Activated CD8-positive, alpha-beta memory T cell treated with anti-CD3 and anti-CD28 coated beads, Interleukin-2, amount 10 ng/mL, durations not matched to agents 7 days and 5 days (primary cell): ENCODE measurements at regions not wholly inside any gene's neighbourhood (a gene's known extent, or its start where the extent isn't known, plus 50 kb on each side); places are given as distances from the start of the nearest gene placed in this dataset.
"Not testable (repeated sequence)": the region's sequence is repeated elsewhere in the genome, so short reads cannot be mapped to it uniquely, and the experiment has no call there.

Source experiments
- ATAC-seq: fragments of 150-1000 bp; cut with Tn5 transposase; one replicate; pipeline ENCODE4 v1.10.0; 2021; ENCODE audit warnings: moderate library complexity
- CTCF ChIA-PET: fragments of 350-600 bp; sonication (Branson Sonifier 250); formaldehyde crosslinking; loops from one replicate; lab custom pipeline; 2021; ENCODE audit warnings: antibody characterized with exemption; lab: Charles Lee
- DNase-seq: peaks from one replicate; pipeline ENCODE4 v3.0.0-alpha.2; 2020
- H3K27ac Mint-ChIP-seq: one replicate; pipeline ENCODE4 v1.8.0; 2021; ENCODE audit warnings: mild to moderate bottlenecking, mixed read lengths
- H3K27me3 Mint-ChIP-seq: one replicate; pipeline ENCODE4 v1.8.0; 2021; ENCODE audit warnings: mixed read lengths
- H3K36me3 Mint-ChIP-seq: one replicate; pipeline ENCODE4 v1.8.0; 2021; ENCODE audit warnings: mild to moderate bottlenecking, mixed read lengths
- H3K4me1 Mint-ChIP-seq: one replicate; pipeline ENCODE4 v1.8.0; 2021; ENCODE audit warnings: mixed read lengths
- H3K4me3 Mint-ChIP-seq: one replicate; pipeline ENCODE4 v1.8.0; 2021; ENCODE audit warnings: mild to moderate bottlenecking, moderate library complexity, mixed read lengths
- H3K9me3 Mint-ChIP-seq: one replicate; pipeline ENCODE4 v1.8.0; 2022; ENCODE audit warnings: low read depth, mixed read lengths

GRCh38 chr5:130529111-130529510, 624.8 kb downstream of the CHSY3 start:
- Mint-ChIP-seq H3K9me3 (no peaks in the 10 kb centered on the region), H3K27ac (no peak overlapping the region), H3K27me3 (no peaks in the 10 kb centered on the region), H3K4me1 (no peaks in the 10 kb centered on the region), H3K4me3 (no peak overlapping the region), H3K36me3 (no peaks in the 10 kb centered on the region)
- DNase-seq (no peak), ATAC-seq (no peak)
- CTCF ChIA-PET, result no interaction called here

- H3K27ac Mint-ChIP-seq, result no peak overlapping the region
- no peaks in the 10 kb centered on the region for H3K4me1 Mint-ChIP-seq
- no peak overlapping the region for H3K4me3 Mint-ChIP-seq
- DNase-seq (no peak), ATAC-seq (no peak)
- CTCF ChIA-PET, result no interaction called here
- H3K27me3 Mint-ChIP-seq, result no peaks in the 10 kb centered on the region
- H3K9me3 Mint-ChIP-seq, result no peaks in the 10 kb centered on the region
- H3K36me3 Mint-ChIP-seq, result no peaks in the 10 kb centered on the region
Observed at GRCh38 chr5:130528474-130528873, 624.2 kb downstream of the CHSY3 start.

DNA sequence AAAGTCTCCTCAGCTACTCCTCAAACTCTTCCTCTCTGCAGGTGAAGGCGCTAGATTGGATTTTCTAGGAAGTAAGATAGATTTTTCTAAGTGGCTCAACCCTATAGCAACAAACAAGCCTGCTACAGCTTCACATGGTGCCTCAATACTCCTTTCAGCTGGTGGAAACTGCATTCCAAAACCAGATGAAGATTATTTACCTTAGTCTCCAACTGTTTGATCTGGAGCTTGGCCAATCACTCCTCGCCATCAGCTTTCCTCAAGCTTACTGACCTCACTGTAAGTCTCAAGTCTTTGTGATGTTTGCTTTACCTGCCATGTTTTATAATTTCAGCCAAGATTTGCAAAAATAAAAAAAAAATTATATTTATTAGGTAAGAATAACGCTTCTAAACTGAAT, 622.4 kb downstream of the CHSY3 start:
- H3K9me3 Mint-ChIP-seq, result no peaks in the 10 kb centered on the region
- ATAC-seq (no peak), DNase-seq (no peak)
- H3K27me3 Mint-ChIP-seq, result no peaks in the 10 kb centered on the region
- no peaks in the 10 kb centered on the region for H3K4me1 Mint-ChIP-seq
- CTCF ChIA-PET, result no interaction called here
- no peak overlapping the region for H3K27ac Mint-ChIP-seq
- no peaks in the 10 kb centered on the region for H3K36me3 Mint-ChIP-seq
- no peak overlapping the region for H3K4me3 Mint-ChIP-seq

GRCh38 chr5:130520211-130520610, 615.9 kb downstream of the CHSY3 start:
- H3K27me3 Mint-ChIP-seq, result no peaks in the 10 kb centered on the region

DNA sequence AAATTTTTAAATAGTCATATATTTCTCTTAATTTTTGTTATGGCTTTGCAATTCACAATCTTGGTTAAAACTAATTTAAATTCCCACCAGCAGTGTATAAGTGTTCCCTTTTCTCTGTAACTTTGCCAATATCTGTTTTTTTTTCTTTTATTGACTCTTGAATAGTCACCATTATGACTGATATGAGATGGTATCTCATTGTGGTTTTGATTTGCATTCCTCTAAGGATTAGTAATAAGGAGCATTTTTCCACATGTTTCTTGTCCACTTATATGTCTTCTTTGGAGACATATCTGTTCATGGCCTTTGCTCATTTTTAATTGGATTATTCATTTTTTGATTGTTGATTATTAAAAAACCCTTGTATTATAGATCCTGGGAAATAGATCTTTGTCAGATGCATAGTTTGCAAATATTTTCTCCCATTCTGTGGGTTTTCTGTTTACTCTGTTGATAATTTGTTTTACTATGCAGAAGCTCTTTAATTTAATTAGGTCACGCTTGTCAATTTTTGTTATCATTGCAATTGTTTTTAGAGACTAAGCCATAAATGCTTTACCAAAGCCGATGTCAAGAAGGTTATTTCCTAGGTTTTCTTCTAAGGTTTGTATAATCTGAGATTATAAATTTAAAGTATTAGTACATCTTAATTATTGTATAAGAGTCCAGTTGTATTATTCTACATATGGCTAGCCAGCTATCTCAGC, 610.9 kb downstream of the CHSY3 start:
- Mint-ChIP-seq H3K9me3 (no peaks in the 10 kb centered on the region), H3K4me3 (no peak overlapping the region), H3K36me3 (no peaks in the 10 kb centered on the region), H3K27me3 (no peaks in the 10 kb centered on the region), H3K4me1 (no peaks in the 10 kb centered on the region), H3K27ac (no peak overlapping the region)
- ATAC-seq, result no peak
- DNase-seq, result no peak
- CTCF ChIA-PET, result no interaction called here

More at GRCh38 chr5:130520211-130520610, 615.9 kb downstream of the CHSY3 start:
- H3K9me3 Mint-ChIP-seq, result peaks cover 2% of the 10 kb centered on the region
- no peaks in the 10 kb centered on the region for H3K4me1 Mint-ChIP-seq
- H3K36me3 Mint-ChIP-seq, result no peaks in the 10 kb centered on the region
- no peak overlapping the region for H3K27ac Mint-ChIP-seq
- ATAC-seq (no peak), DNase-seq (no peak)
- H3K4me3 Mint-ChIP-seq, result no peak overlapping the region
- CTCF ChIA-PET, result no interaction called here

- Mint-ChIP-seq H3K36me3 (no peaks in the 10 kb centered on the region), H3K4me3 (no peak overlapping the region), H3K27me3 (no peaks in the 10 kb centered on the region), H3K9me3 (no peaks in the 10 kb centered on the region), H3K27ac (no peak overlapping the region), H3K4me1 (no peaks in the 10 kb centered on the region)
- ATAC-seq (no peak), DNase-seq (no peak)
- CTCF ChIA-PET, result no interaction called here
Observed at GRCh38 chr5:130502702-130503101, 598.4 kb downstream of the CHSY3 start.

- H3K36me3 Mint-ChIP-seq, result no peaks in the 10 kb centered on the region
- H3K4me3 Mint-ChIP-seq, result no peak overlapping the region
- DNase-seq, result no peak
- no peak overlapping the region for H3K27ac Mint-ChIP-seq
- CTCF ChIA-PET, result no interaction called here
- no peak for ATAC-seq
- H3K4me1 Mint-ChIP-seq, result no peaks in the 10 kb centered on the region
- H3K27me3 Mint-ChIP-seq, result no peaks in the 10 kb centered on the region
- H3K9me3 Mint-ChIP-seq, result no peaks in the 10 kb centered on the region
Observed at GRCh38 chr5:130501151-130501865, 597.0 kb downstream of the CHSY3 start.

- H3K27ac Mint-ChIP-seq, H3K36me3 Mint-ChIP-seq, H3K4me3 Mint-ChIP-seq, ATAC-seq, DNase-seq, CTCF ChIA-PET, H3K27me3 Mint-ChIP-seq, H3K4me1 Mint-ChIP-seq, H3K9me3 Mint-ChIP-seq: not testable (repeated sequence)
Observed at GRCh38 chr5:130500495-130500894, 596.2 kb downstream of the CHSY3 start.

- H3K36me3 Mint-ChIP-seq, result no peaks in the 10 kb centered on the region
- ATAC-seq, result no peak
- no peaks in the 10 kb centered on the region for H3K4me1 Mint-ChIP-seq
- no peaks in the 10 kb centered on the region for H3K27me3 Mint-ChIP-seq
- DNase-seq, result no peak
- H3K27ac Mint-ChIP-seq, result no peak overlapping the region
- H3K9me3 Mint-ChIP-seq, result no peaks in the 10 kb centered on the region
- CTCF ChIA-PET, result no interaction called here
- no peak overlapping the region for H3K4me3 Mint-ChIP-seq
Observed at GRCh38 chr5:130496215-130496614, 592.0 kb downstream of the CHSY3 start.

DNA sequence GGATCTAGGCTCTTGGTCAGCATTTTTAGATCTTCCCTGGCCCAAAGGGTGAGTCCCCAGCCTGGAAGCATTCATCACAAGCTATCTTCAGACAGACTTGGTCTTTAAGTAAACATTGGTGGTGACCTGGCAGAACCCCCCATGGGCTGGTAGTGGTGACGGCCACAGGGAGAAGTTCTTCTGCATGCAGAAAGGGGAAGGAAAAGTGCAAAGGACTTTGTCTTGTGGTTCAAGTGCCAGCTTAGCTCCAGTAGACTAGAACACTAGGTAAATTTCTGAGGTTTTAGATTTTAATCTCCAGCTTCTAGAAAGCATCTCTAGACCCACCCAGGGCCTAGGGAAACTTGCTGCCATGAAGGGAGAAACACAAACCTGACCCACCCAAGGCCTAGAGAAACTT, 584.0 kb downstream of the CHSY3 start:
- no peaks in the 10 kb centered on the region for H3K4me1 Mint-ChIP-seq
- no peak for ATAC-seq

DNA sequence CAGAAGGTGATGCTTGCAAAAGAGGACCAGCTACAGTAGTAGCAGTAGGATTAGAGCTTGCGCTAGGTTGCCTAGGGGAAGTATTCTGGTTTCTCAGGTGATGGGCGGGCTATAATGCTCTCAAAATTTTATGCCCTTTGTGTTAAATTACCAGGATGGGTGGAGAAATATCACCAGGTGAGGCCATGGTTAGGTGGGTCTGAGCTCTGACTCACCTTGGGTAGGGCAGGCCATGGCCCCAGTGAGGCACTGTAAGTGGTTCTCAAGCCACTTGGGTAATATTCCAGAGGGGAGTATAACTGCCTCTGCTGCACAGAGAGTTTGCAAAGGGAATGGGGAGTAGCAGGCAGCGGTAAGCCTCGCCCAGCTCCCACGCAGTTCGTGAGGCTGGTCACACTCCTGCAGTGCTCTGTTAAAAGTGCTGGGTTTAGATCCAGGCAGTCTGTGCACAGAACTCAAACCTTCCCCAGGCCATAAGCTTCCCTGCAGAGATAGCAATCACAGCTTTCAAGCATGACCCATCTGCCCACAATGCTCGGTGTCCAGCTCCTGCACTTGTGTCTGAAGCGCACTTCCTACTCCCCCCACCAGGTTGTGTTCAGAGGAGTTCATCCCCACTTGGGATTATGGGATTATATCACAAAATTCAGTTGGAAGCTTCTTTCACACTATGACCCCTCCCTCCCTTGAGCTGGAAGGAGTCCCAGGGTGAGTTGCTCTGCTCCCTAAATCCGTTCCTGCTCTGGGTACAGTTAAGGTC, 575.0 kb downstream of the CHSY3 start:
- Mint-ChIP-seq H3K36me3 (no peaks in the 10 kb centered on the region), H3K9me3 (peaks cover 3% of the 10 kb centered on the region), H3K27me3 (no peaks in the 10 kb centered on the region), H3K27ac (no peak overlapping the region), H3K4me1 (no peaks in the 10 kb centered on the region), H3K4me3 (no peak overlapping the region)
- DNase-seq (no peak), ATAC-seq (no peak)
- CTCF ChIA-PET, result no interaction called here

More for the DNA sequence above, 584.0 kb downstream of the CHSY3 start:
- H3K27me3 Mint-ChIP-seq, result no peaks in the 10 kb centered on the region
- H3K4me3 Mint-ChIP-seq, result no peak overlapping the region
- no peak for DNase-seq
- H3K9me3 Mint-ChIP-seq, result no peaks in the 10 kb centered on the region
- H3K36me3 Mint-ChIP-seq, result no peaks in the 10 kb centered on the region
- CTCF ChIA-PET, result no interaction called here
- no peak overlapping the region for H3K27ac Mint-ChIP-seq

DNA sequence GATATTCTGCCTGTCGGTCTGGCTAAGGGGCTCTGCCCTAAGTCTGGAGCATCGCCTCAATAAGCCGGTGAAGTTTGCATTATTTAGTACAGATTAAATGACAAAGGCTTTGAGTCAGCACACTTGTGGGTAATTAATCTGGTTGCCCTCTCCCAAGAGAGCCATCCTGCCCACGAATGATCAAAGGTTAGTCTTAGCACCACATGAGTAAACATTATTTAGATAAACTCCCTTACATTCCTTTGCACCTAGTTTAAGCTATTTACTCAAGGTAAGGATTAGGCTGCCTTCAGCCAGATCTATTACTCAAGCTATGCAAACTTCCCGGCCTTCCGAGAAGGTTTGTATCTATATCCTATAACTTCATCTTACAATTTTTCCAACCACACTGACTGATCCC, 572.1 kb downstream of the CHSY3 start:
- DNase-seq (no peak), ATAC-seq (no peak)
- Mint-ChIP-seq H3K4me3 (no peak overlapping the region), H3K9me3 (peaks cover 3% of the 10 kb centered on the region), H3K27ac (no peak overlapping the region), H3K4me1 (no peaks in the 10 kb centered on the region), H3K27me3 (no peaks in the 10 kb centered on the region), H3K36me3 (no peaks in the 10 kb centered on the region)
- CTCF ChIA-PET, result no interaction called here

DNA sequence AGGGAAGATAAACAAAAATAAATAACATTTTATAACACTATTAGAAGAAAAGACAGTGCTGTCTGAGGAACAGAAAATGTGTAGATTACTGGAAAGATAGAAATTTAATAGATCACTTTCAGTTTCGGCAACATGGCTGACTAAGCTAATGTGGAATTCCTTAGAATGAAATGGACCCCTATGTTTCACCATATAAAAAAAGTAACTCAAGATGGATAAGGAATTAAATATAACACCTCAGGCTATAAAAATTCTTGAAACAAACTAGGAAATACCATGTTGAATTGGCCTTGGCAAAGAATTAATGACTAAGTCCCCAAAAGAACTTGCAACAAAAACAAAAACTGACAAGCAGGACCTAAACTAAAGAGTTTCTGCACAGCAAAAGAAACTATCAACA, 558.3 kb downstream of the CHSY3 start:
- no peaks in the 10 kb centered on the region for H3K4me1 Mint-ChIP-seq
- H3K9me3 Mint-ChIP-seq, result peaks cover 4% of the 10 kb centered on the region
- H3K36me3 Mint-ChIP-seq, result no peaks in the 10 kb centered on the region
- no peaks in the 10 kb centered on the region for H3K27me3 Mint-ChIP-seq
- CTCF ChIA-PET, result no interaction called here
- no peak overlapping the region for H3K27ac Mint-ChIP-seq
- H3K4me3 Mint-ChIP-seq, result no peak overlapping the region
- DNase-seq (no peak), ATAC-seq (no peak)

GRCh38 chr5:130455175-130455574, 550.9 kb downstream of the CHSY3 start:
- CTCF ChIA-PET, result no interaction called here
- ATAC-seq (no peak), DNase-seq (no peak)
- Mint-ChIP-seq H3K36me3 (no peaks in the 10 kb centered on the region), H3K27me3 (no peaks in the 10 kb centered on the region), H3K4me1 (no peaks in the 10 kb centered on the region), H3K27ac (no peak overlapping the region), H3K9me3 (peaks cover 11% of the 10 kb centered on the region), H3K4me3 (no peak overlapping the region)
